NAMALWA (cell line): ENCODE measurements at regions not wholly inside any gene's neighbourhood (a gene's known extent, or its start where the extent isn't known, plus 50 kb on each side); places are given as distances from the start of the nearest gene placed in this dataset.

Source experiments
- DNase-seq: peaks from one replicate; pipeline ENCODE4 v3.0.0-alpha.2; 2015; ENCODE audit warnings: low spot score

- no peak for DNase-seq
Observed at GRCh38 chr5:54676481-54677340, 159.2 kb downstream of the SNX18 start.

- DNase-seq = no peak
Observed at GRCh38 chr5:54673523-54674225, 156.1 kb downstream of the SNX18 start.

GRCh38 chr5:54672871-54673270 lies 155.3 kb downstream of the SNX18 start:
- no peak for DNase-seq

GRCh38 chr5:54671681-54672080 lies 154.1 kb downstream of the SNX18 start:
- no peak for DNase-seq

- no peak for DNase-seq
Observed at GRCh38 chr5:54671111-54671531, 153.6 kb downstream of the SNX18 start.

- DNase-seq = no peak
Observed at GRCh38 chr5:54670281-54670680, 152.7 kb downstream of the SNX18 start.

GRCh38 chr5:54669845-54670244 lies 152.3 kb downstream of the SNX18 start:
- DNase-seq = no peak

GRCh38 chr5:54669285-54669684 lies 151.7 kb downstream of the SNX18 start:
- DNase-seq = no peak

GRCh38 chr5:54668096-54668495 lies 150.5 kb downstream of the SNX18 start:
- no peak for DNase-seq

- DNase-seq = no peak
Observed at GRCh38 chr5:54667136-54667535, 149.6 kb downstream of the SNX18 start.

GRCh38 chr5:54663866-54664265 lies 146.3 kb downstream of the SNX18 start:
- DNase-seq = no peak

GRCh38 chr5:54661111-54661510 lies 143.6 kb downstream of the SNX18 start:
- DNase-seq = no peak

GRCh38 chr5:54659700-54660131 lies 142.2 kb downstream of the SNX18 start:
- DNase-seq = no peak

GRCh38 chr5:54658010-54658409 lies 140.5 kb downstream of the SNX18 start:
- no peak for DNase-seq

GRCh38 chr5:54656261-54656728 lies 138.7 kb downstream of the SNX18 start:
- DNase-seq = no peak

GRCh38 chr5:54655761-54656160 lies 138.2 kb downstream of the SNX18 start:
- DNase-seq = no peak

- no peak for DNase-seq
Observed at GRCh38 chr5:54655266-54655665, 137.7 kb downstream of the SNX18 start.

- no peak for DNase-seq
Observed at GRCh38 chr5:54653956-54654614, 136.5 kb downstream of the SNX18 start.

- no peak for DNase-seq
Observed at GRCh38 chr5:54651482-54652076, 134.0 kb downstream of the SNX18 start.

- no peak for DNase-seq
Observed at GRCh38 chr5:54649041-54649504, 131.5 kb downstream of the SNX18 start.

GRCh38 chr5:54646356-54647101 lies 129.0 kb downstream of the SNX18 start:
- DNase-seq = peak; percentile 88
